ENCODE measurements at regions not wholly inside any gene's neighbourhood (a gene's known extent, or its start where the extent isn't known, plus 50 kb on each side); places are given as distances from the start of the nearest gene placed in this dataset.

DNA sequence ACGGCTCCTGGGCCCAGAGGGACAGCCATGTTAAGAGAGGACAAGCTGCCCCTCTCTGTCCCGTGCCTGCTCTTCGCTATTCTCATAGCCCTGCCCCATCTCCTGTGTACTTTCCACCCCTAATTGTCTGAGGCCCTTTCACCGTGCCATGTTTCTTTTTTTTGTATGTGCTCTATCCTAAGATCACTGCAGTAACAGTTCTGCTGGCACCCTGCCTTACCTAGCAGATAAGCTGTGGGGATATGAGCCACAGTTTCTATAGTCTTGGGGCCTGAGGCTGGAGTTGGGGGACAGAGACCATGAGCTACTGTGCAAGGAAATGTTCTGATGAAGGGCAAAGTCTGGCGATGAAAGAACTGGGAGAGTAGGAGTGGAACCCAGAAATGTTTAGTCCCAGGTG is 269.5 kb upstream of the CITED2 start:
- no peak overlapping the region for H3K27ac ChIP-seq
- TF ChIP-seq ZFX (IDR thresholded peaks at IDR 0.05; ENCODE audit: borderline replicate concordance): no peak
- TF ChIP-seq, protein P1, sequence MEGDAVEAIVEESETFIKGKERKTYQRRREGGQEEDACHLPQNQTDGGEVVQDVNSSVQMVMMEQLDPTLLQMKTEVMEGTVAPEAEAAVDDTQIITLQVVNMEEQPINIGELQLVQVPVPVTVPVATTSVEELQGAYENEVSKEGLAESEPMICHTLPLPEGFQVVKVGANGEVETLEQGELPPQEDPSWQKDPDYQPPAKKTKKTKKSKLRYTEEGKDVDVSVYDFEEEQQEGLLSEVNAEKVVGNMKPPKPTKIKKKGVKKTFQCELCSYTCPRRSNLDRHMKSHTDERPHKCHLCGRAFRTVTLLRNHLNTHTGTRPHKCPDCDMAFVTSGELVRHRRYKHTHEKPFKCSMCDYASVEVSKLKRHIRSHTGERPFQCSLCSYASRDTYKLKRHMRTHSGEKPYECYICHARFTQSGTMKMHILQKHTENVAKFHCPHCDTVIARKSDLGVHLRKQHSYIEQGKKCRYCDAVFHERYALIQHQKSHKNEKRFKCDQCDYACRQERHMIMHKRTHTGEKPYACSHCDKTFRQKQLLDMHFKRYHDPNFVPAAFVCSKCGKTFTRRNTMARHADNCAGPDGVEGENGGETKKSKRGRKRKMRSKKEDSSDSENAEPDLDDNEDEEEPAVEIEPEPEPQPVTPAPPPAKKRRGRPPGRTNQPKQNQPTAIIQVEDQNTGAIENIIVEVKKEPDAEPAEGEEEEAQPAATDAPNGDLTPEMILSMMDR (IDR thresholded peaks at IDR 0.05): no peak

DNA sequence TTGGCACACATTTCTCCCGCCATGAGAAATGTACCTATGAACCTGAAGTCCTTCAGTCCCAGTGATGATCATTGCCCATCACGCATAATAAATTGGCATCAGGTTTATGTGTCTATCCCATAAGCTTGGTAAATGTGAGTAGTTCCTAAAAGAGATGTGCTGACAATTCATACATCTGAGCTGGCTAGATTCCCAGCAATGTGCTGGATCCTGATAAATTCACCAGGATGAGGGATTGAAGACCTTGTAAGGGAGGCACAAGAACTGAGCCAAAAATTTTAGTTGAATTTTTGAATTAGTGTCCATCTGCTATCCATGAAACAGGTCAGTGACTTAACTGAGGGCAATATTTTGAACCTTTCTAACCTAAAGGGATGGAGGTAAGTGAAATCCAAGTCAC is 267.9 kb upstream of the CITED2 start:
- H3K27ac ChIP-seq: no peak overlapping the region
- TF ChIP-seq ZFX (IDR thresholded peaks at IDR 0.05; ENCODE audit: borderline replicate concordance): no peak
- TF ChIP-seq, protein P1 (IDR thresholded peaks at IDR 0.05): no peak

DNA sequence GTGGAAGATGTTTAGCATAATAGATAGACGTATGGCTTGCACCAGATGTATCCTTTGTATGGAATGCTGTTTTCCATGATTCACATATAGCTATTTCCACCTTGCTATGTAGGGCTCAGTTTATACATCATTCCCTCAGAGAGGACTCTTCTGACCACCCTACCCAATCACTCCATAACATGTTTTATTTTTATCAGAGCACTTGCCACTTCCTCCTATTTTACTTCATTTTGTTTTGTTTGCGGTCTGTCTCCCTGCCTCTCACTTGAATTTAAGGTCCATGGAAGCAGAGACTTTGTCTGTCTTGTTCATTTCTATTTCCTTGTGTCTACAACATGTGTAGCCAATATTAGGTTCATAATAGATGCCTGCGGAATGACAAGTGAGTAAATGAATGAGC is 266.9 kb upstream of the CITED2 start:
- no peak for TF ChIP-seq ZFX (IDR thresholded peaks at IDR 0.05; ENCODE audit: borderline replicate concordance)
- TF ChIP-seq, protein P1 (IDR thresholded peaks at IDR 0.05): no peak
- no peak overlapping the region for H3K27ac ChIP-seq

DNA sequence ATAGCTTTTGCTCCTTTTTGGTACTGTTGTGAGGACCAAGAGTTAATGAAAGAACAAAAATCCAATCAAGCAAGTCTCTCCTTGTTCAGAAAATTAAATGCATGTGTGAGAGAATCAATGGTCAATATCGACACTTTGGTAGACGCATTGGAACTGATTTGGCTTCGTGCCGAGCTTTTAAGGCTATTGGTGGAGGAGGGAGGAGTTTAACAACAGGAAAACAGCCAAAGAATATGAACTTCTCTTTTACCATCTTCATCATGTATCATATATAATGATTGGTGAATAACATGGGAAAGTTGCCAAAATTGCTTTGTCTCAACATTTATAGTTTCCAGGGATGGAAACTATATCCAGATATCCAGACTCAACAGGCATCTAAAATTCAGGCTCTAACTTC is 266.5 kb upstream of the CITED2 start:
- no peak for TF ChIP-seq ZFX (IDR thresholded peaks at IDR 0.05; ENCODE audit: borderline replicate concordance)
- TF ChIP-seq, protein P1 (IDR thresholded peaks at IDR 0.05): no peak
- no peak overlapping the region for H3K27ac ChIP-seq

DNA sequence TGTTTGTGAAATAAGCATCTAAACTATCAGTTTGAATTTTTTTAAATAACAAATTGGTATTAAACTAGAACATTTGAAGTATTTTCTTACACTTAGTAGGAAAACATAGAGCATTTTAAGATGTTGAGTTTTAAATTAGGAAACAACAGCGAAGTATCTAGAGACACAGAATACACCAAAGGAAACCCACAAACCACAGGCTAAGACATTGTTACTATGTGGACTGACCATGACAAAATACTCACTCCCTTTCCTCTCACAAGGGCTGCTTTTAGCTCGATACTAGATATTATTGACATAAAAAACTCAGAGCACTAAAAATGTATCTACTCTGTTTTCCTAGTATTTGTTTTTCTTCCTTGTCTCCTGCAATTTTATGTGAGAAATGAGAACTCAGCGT is 266.0 kb upstream of the CITED2 start:
- TF ChIP-seq, protein P1 (IDR thresholded peaks at IDR 0.05): no peak
- no peak for TF ChIP-seq ZFX (IDR thresholded peaks at IDR 0.05; ENCODE audit: borderline replicate concordance)
- no peak overlapping the region for H3K27ac ChIP-seq

DNA sequence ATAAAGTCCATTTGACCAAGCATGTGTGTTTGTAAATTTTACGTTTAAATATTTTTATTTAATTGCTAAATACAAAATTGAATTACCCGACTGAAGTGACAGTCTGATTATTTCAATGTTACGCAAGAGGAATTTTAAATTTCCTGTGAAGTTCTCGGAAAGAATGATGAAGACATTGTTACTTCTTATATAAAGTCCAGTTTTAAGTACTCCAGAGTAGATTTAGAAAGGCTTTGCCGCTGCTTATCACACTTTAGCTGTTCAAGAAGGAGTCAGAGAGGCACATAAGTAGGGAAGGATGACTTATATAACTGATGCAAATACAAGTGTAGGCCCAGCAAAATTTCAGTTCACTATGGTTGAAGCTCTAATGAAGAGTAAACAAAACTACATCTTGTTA is 265.1 kb upstream of the CITED2 start:
- H3K27ac ChIP-seq: no peak overlapping the region
- TF ChIP-seq, protein P1 (IDR thresholded peaks at IDR 0.05): no peak
- no peak for TF ChIP-seq ZFX (IDR thresholded peaks at IDR 0.05; ENCODE audit: borderline replicate concordance)

DNA sequence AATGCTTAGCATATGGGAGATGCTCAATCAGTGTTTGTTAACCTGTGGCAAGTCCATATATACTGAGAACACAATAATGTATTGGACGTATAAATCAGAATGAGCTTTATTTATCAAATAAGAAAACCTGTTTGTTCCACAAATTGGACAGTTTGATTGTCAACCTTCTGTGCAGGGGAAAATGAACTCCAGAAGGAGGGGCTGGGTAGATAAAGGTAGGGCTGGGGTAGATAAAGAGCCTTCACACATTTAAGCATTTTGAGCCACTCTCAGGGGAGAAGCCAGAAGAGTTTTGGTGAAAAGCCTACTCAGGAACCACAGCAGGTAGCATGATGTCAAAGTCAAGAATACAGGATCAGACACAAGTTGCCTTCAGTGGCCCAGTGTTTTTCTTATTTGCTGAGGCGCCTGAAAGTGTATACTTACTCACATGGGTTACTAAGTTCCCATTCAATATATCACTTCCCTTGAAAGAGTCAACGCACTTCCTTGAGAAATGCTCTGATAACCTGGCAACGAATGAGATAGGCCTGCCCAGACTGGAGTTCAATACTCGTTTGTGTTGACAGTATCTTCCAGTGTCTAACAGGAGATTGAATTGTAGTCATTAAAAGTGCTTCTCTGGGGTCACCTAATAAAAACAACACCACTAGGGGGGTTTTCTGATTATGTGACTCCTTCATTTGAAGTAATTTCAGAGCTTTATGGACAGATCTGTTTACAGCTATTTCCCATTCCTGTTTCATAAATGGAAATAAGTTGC is 263.9 kb upstream of the CITED2 start:
- H3K27ac ChIP-seq: no peak overlapping the region
- TF ChIP-seq, protein P1 (IDR thresholded peaks at IDR 0.05): no peak
- no peak for TF ChIP-seq ZFX (IDR thresholded peaks at IDR 0.05; ENCODE audit: borderline replicate concordance)
